Heart right ventricle (tissue), 16 donors: ENCODE measurements at regions not wholly inside any gene's neighbourhood (a gene's known extent, or its start where the extent isn't known, plus 50 kb on each side); places are given as distances from the start of the nearest gene placed in this dataset.

Experiments
- ATAC-seq, 8 donors: fragments of 200-7000 bp; cut with Tn5 transposase; one replicate each; pipeline ENCODE4 v1.9.1; 2020; ENCODE audit warnings: mild to moderate bottlenecking in 8 of 8, moderate library complexity in 8 of 8, moderate number of reproducible peaks in 1 of 8
- DNase-seq, 2 donors: peaks; one replicate each; pipeline ENCODE4 v3.0.0-alpha.2; 2020
- H3K27ac ChIP-seq, 10 donors: fragments of 200-600 bp; sonication (generic) in 2 of 10; one replicate each; pipeline versions ENCODE4 v1.5.0 to v1.8.0; 2020 to 2022; ENCODE audit warnings: mild to moderate bottlenecking in 3 of 10
- H3K27me3 ChIP-seq, 7 donors: fragments of 200-600 bp; one replicate each; pipeline ENCODE4 v1.8.0; 2021 to 2022; ENCODE audit warnings: mild to moderate bottlenecking in 2 of 7
- H3K36me3 ChIP-seq, 9 donors: fragments of 200-600 bp; sonication (generic) in 1 of 9; one replicate each; pipeline versions ENCODE4 v1.5.0 to v1.8.0; 2020 to 2022; ENCODE audit warnings: mild to moderate bottlenecking in 2 of 9
- H3K4me1 ChIP-seq, 9 donors: fragments of 200-600 bp; sonication (generic) in 1 of 9; one replicate each; pipeline versions ENCODE4 v1.5.0 to v1.8.0; 2020 to 2022; ENCODE audit warnings: mild to moderate bottlenecking in 4 of 9
- H3K4me3 ChIP-seq, 10 donors: fragments of 200-600 bp; sonication (generic) in 2 of 10; one replicate each; pipeline versions ENCODE4 v1.5.0 to v1.8.0; 2020 to 2022; ENCODE audit warnings: mild to moderate bottlenecking in 7 of 10, moderate library complexity in 2 of 10
- H3K9me3 ChIP-seq, 11 donors: fragments of 200-600 bp in 10 of 11; sonication (generic) in 2 of 11; one replicate each; pipeline versions ENCODE4 v1.5.0 to v1.8.0; 2013 to 2022; ENCODE audit warnings: mild to moderate bottlenecking in 2 of 11, control low read depth in 1 of 11, moderate library complexity in 1 of 11
- CTCF ChIP-seq, 9 donors: fragments of 200-600 bp; sonication (generic) in 2 of 9; IDR thresholded peaks; one replicate each; pipeline versions ENCODE4 v1.5.0 to v1.8.0; 2021 to 2022; ENCODE audit warnings: antibody characterized with exemption in 9 of 9, mild to moderate bottlenecking in 5 of 9, moderate library complexity in 1 of 9
- WGBS, 2 donors: extraction: QIAGEN DNeasy Blood & Tissue Kit; methylation state at CpG; one replicate each; pipeline ENCODE4 v1.1.7; 2013; ENCODE audit warnings: inconsistent platforms in 1 of 2; 5-methylcytosine and 5-hydroxymethylcytosine counted together
- intact Hi-C, 10 donors: fragments of 100-400 bp; cut with DNase I; formaldehyde crosslinking; loops; one replicate each; pipeline versions ENCODE4 v1.11.1 to v1.14.2; 2022
- donor health status: Arrhythmogenic right ventricular cardiomyopathy.
- donor health status: ischemic (EF 13 %, LVEDD 7.1; RV severe dilation, severe dysfunction).
- donor health status: healthy with polysubstance abuse.
- donor health status: DM: no; HTN: yes; CAD: no.
- donor health status: DM: no; HTN: no; CAD: no.
- donor health status: ischemic (EF 25% LVEDD 6.9; RV normal size, moderate dysfunction).
- donor health status: ischemic (EF 25% LVEDD 5.7; RV mildly dilated, moderate dysfunction).
- donor health status: healthy.
- donor health status: DM: yes; HTN: yes; CAD: no.
- donor health status: Ischemic cardiomyopathy.
- donor health status: ischemic (EF 35%, LVEDD 5.7; RV mildly dilated, moderate dysfunction).
- donor health status: nonischemic (EF 11% LVEDD 7.7; RV severe dilation, severe dysfunction).
- donor health status: DM: yes; HTN: yes; CAD: no.
- donor health status: PGD.
- donor health status: ischemic (EF 29% LVEDD 5.4; RV normal size, mild dysfunction).
- donor health status: nonischemic (EF 23%, LVEDD 6.1; RV moderate dilation, normal function).

GRCh38 chr13:55087085-55087484 lies 2053.6 kb upstream of the PRR20A start:
- no peak for ATAC-seq
- Histone ChIP-seq H3K4me1 (no peaks in the 10 kb centered on the region), H3K36me3 (no peaks in the 10 kb centered on the region), H3K4me3 (no peak overlapping the region), H3K27me3 (no peaks in the 10 kb centered on the region), H3K9me3 (peaks cover 0 to 14% (median 0%) of the 10 kb centered on the region in 11 donors), H3K27ac (no peak overlapping the region)
- no peak for DNase-seq
- TF ChIP-seq CTCF (IDR thresholded peaks at IDR 0.05), result no peak
- intact Hi-C loops, result no loop called here
- 71 to 82% methylated on average over 2 of the region's 2 CpGs for WGBS, 2 donors

- no peak for TF ChIP-seq CTCF (IDR thresholded peaks at IDR 0.05)
- Histone ChIP-seq H3K27ac (no peak overlapping the region), H3K9me3 (peaks cover 0 to 13% (median 0%) of the 10 kb centered on the region in 11 donors), H3K36me3 (no peaks in the 10 kb centered on the region), H3K4me3 (no peak overlapping the region), H3K27me3 (no peaks in the 10 kb centered on the region), H3K4me1 (no peaks in the 10 kb centered on the region)
- ATAC-seq (no peak), DNase-seq (no peak)
- intact Hi-C loops, result no loop called here
Measured at GRCh38 chr13:55090612-55091011, 2050.1 kb upstream of the PRR20A start.

- no peaks in the 10 kb centered on the region for H3K36me3 ChIP-seq
- TF ChIP-seq CTCF (IDR thresholded peaks at IDR 0.05), result no peak
- H3K9me3 ChIP-seq, result peaks cover 0 to 9% (median 0%) of the 10 kb centered on the region in 11 donors
- H3K4me1 ChIP-seq, result no peaks in the 10 kb centered on the region
- no peak overlapping the region for H3K4me3 ChIP-seq
- H3K27me3 ChIP-seq, result no peaks in the 10 kb centered on the region
- H3K27ac ChIP-seq, result no peak overlapping the region
- WGBS, 2 donors, result 81 to 84% methylated on average over 1 of the region's 1 CpG
- ATAC-seq (no peak), DNase-seq (no peak)
- intact Hi-C loops, result no loop called here
Measured at GRCh38 chr13:55091172-55091571, 2049.5 kb upstream of the PRR20A start.

GRCh38 chr13:55106509-55106908 lies 2034.2 kb upstream of the PRR20A start:
- Histone ChIP-seq H3K36me3 (no peaks in the 10 kb centered on the region), H3K27me3 (no peaks in the 10 kb centered on the region), H3K4me3 (no peak overlapping the region), H3K9me3 (peaks cover 0 to 11% (median 0%) of the 10 kb centered on the region in 11 donors), H3K4me1 (no peaks in the 10 kb centered on the region), H3K27ac (no peak overlapping the region)
- no peak for TF ChIP-seq CTCF (IDR thresholded peaks at IDR 0.05)
- intact Hi-C loops, result no loop called here
- no peak for ATAC-seq
- no peak for DNase-seq
- WGBS, 2 donors, result 72 to 81% methylated on average over 1 of the region's 1 CpG

- Histone ChIP-seq H3K9me3 (peaks cover 0 to 11% (median 0%) of the 10 kb centered on the region in 11 donors), H3K27me3 (no peaks in the 10 kb centered on the region), H3K27ac (no peak overlapping the region), H3K4me1 (no peaks in the 10 kb centered on the region), H3K4me3 (no peak overlapping the region), H3K36me3 (no peaks in the 10 kb centered on the region)
- intact Hi-C loops, result no loop called here
- no peak for ATAC-seq
- no peak for TF ChIP-seq CTCF (IDR thresholded peaks at IDR 0.05)
- DNase-seq, result no peak
Measured at GRCh38 chr13:55120631-55121030, 2020.1 kb upstream of the PRR20A start.
